OCI-LY1 (cell line): ENCODE measurements at regions not wholly inside any gene's neighbourhood (a gene's known extent, or its start where the extent isn't known, plus 50 kb on each side); places are given as distances from the start of the nearest gene placed in this dataset.

Experiments
- EZH2 ChIP-seq: fragments of 200-600 bp; sonication (generic), shearing (Covaris generic); IDR thresholded peaks from 2 replicates; pipeline ENCODE4 v1.8.0; 2017; ENCODE audit warnings: borderline replicate concordance, mixed run types, mild to moderate bottlenecking, antibody characterized with exemption, low read length, moderate library complexity, mixed read lengths
- TF ChIP-seq, protein P1 (sequence below): fragments of 200-600 bp; sonication (generic), shearing (Covaris generic); IDR thresholded peaks from 2 replicates; pipeline ENCODE4 v1.5.1; 2017; ENCODE audit warnings: mild to moderate bottlenecking, antibody characterized with exemption, low read length, moderate library complexity, mixed read lengths

DNA sequence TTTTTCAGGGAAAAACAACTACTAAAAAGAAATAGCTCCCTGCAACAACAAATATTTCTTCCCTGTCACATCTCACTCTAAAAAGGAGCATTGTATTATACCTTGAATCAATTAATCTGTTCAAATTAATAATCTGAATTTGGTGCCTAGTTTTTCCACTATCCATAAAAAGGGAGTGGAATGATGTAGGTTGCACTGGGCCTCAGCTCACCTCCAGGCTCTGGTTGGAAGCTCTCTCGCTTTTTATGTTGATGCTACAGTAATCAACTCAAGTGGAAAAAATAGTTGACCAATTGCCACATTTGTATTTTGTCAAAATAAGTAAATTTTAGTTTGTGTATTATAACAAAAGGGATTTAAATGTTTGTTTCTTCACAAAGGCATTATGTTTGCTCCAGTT lies 126.1 kb downstream of the MAD2L1 start:
- TF ChIP-seq, protein P1, sequence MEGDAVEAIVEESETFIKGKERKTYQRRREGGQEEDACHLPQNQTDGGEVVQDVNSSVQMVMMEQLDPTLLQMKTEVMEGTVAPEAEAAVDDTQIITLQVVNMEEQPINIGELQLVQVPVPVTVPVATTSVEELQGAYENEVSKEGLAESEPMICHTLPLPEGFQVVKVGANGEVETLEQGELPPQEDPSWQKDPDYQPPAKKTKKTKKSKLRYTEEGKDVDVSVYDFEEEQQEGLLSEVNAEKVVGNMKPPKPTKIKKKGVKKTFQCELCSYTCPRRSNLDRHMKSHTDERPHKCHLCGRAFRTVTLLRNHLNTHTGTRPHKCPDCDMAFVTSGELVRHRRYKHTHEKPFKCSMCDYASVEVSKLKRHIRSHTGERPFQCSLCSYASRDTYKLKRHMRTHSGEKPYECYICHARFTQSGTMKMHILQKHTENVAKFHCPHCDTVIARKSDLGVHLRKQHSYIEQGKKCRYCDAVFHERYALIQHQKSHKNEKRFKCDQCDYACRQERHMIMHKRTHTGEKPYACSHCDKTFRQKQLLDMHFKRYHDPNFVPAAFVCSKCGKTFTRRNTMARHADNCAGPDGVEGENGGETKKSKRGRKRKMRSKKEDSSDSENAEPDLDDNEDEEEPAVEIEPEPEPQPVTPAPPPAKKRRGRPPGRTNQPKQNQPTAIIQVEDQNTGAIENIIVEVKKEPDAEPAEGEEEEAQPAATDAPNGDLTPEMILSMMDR, result no peak
- no peak for TF ChIP-seq EZH2
